Lower lobe of right lung (tissue), 2 donors: ENCODE measurements at regions not wholly inside any gene's neighbourhood (a gene's known extent, or its start where the extent isn't known, plus 50 kb on each side); places are given as distances from the start of the nearest gene placed in this dataset.

Experiments used
- ATAC-seq, 2 donors: fragments of 200-7000 bp; cut with Tn5 transposase; one replicate each; pipeline ENCODE4 v1.9.1; 2020 to 2022; ENCODE audit warnings: mild to moderate bottlenecking in 2 of 2, moderate library complexity in 2 of 2
- DNase-seq: peaks from one replicate; pipeline ENCODE4 v3.0.0-alpha.2; 2020
- H3K27ac ChIP-seq: fragments of 200-600 bp; one replicate; pipeline ENCODE4 v1.8.0; 2022
- H3K27me3 ChIP-seq: fragments of 200-600 bp; one replicate; pipeline ENCODE4 v1.8.0; 2022; ENCODE audit warnings: low read depth
- H3K36me3 ChIP-seq: fragments of 200-600 bp; one replicate; pipeline ENCODE4 v1.8.0; 2022; ENCODE audit warnings: mild to moderate bottlenecking
- H3K4me1 ChIP-seq: fragments of 200-600 bp; one replicate; pipeline ENCODE4 v1.8.0; 2022
- H3K4me3 ChIP-seq: fragments of 200-600 bp; one replicate; pipeline ENCODE4 v1.8.0; 2022; ENCODE audit warnings: mild to moderate bottlenecking
- H3K9me3 ChIP-seq: fragments of 200-600 bp; one replicate; pipeline ENCODE4 v1.8.0; 2022
- intact Hi-C: fragments of 100-400 bp; cut with DNase I; formaldehyde crosslinking; loops from one replicate; pipeline ENCODE4 v1.11.0; 2022
- TF ChIP-seq, protein P1 (sequence below): fragments of 200-600 bp; IDR thresholded peaks from one replicate; pipeline ENCODE4 v1.8.0; 2022; ENCODE audit warnings: antibody characterized with exemption, mild to moderate bottlenecking
- donor health status: DM: no; HTN: yes; CAD: no; lungs with severe emphysema.

DNA sequence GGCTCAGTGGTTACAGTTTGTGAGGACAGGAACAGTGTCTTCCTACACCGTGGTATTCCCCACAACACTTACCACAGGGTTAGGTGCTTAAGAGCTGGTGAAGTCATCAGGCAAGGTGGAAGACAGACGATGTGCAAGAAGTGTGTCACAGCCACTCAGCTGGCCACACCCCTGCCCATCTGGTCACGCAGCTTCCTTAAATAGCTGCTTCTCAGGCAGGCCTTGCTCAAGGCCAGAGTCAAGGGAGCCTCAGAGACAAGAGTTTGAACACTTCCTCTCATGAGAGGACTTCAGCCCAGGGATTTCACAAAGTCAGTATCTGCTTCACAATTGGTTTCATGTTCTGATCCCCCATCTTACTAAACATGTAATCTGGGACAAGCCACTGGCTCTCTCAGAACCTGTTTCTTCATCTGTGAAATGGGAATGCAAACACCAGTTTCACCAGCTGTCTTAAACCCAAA, 80.3 kb upstream of the FRY start:
- no peak overlapping the region for H3K4me3 ChIP-seq
- H3K9me3 ChIP-seq, result no peaks in the 10 kb centered on the region
- peak overlapping the region; percentile 40 for H3K27ac ChIP-seq
- no peaks in the 10 kb centered on the region for H3K36me3 ChIP-seq
- H3K27me3 ChIP-seq, result no peaks in the 10 kb centered on the region
- intact Hi-C loops, result no loop called here
- TF ChIP-seq, protein P1, sequence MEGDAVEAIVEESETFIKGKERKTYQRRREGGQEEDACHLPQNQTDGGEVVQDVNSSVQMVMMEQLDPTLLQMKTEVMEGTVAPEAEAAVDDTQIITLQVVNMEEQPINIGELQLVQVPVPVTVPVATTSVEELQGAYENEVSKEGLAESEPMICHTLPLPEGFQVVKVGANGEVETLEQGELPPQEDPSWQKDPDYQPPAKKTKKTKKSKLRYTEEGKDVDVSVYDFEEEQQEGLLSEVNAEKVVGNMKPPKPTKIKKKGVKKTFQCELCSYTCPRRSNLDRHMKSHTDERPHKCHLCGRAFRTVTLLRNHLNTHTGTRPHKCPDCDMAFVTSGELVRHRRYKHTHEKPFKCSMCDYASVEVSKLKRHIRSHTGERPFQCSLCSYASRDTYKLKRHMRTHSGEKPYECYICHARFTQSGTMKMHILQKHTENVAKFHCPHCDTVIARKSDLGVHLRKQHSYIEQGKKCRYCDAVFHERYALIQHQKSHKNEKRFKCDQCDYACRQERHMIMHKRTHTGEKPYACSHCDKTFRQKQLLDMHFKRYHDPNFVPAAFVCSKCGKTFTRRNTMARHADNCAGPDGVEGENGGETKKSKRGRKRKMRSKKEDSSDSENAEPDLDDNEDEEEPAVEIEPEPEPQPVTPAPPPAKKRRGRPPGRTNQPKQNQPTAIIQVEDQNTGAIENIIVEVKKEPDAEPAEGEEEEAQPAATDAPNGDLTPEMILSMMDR, result no peak
- H3K4me1 ChIP-seq, result peaks cover 20% of the 10 kb centered on the region
- peak; percentile 91 to 95 for ATAC-seq
- DNase-seq, result peak; percentile 94

DNA sequence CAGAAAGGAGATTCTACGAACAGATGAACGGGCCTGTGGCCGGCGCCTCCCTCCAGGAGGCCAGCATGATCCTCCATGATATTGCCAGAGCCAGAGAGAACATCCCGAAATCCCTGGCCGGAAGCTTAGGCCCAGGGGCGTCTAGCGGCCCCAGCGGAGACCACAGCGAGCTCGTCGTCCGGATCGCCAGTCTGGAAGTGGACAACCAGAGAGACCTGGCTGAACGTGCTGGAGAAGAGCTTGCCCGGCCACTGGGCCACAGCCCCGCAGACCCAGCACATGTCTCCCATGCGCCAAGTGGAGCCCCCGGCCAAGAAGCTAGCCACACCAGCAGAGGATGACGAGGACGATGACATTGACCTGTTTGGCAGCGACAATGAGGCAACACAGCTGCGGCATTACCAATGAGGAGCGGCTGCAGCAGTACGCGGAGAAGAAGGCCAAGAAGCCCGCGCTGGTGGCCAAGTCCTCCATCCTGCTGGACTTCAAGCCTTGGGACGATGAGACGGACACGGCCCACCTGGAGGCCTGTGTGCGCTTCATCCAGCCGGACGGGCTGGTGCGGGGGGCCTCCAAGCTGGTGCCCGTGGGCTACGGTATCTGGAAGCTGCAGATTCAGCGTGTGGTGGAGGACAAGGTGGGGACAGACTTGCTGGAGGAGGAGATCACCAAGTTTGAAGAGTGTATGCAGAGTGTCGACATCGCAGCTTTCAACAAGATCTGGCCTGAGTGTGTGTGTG, 78.8 kb upstream of the FRY start:
- TF ChIP-seq, protein P1, result no peak
- Histone ChIP-seq H3K4me1 (peaks cover 16% of the 10 kb centered on the region), H3K27ac (no peak overlapping the region), H3K9me3 (no peaks in the 10 kb centered on the region), H3K36me3 (no peaks in the 10 kb centered on the region), H3K4me3 (no peak overlapping the region), H3K27me3 (no peaks in the 10 kb centered on the region)
- ATAC-seq (no peak), DNase-seq (no peak)
- intact Hi-C loops, result no loop called here

DNA sequence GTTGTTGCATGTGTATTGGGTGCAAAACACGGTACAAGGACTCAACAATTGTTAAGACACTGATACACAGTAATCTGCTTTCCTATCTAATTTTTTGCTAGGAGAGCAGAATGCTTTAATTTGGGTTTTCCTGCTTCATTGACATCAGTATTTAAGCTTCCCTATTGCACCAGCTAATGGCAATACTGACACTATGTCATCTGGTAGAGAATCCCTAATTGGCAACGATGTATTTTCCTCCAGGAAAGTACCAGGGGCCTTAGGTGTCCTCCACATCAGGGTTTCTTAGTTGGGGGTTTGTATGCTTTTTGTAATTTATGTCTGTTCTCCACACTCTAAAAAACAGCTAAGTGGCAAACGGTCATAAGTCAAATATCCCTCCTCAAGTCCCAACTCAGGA, 76.5 kb upstream of the FRY start:
- peaks cover 15% of the 10 kb centered on the region for H3K4me1 ChIP-seq
- no peaks in the 10 kb centered on the region for H3K9me3 ChIP-seq
- ATAC-seq (no peak), DNase-seq (no peak)
- no peaks in the 10 kb centered on the region for H3K27me3 ChIP-seq
- H3K4me3 ChIP-seq, result no peak overlapping the region
- H3K27ac ChIP-seq, result no peak overlapping the region
- TF ChIP-seq, protein P1, result no peak
- intact Hi-C loops, result no loop called here
- no peaks in the 10 kb centered on the region for H3K36me3 ChIP-seq

DNA sequence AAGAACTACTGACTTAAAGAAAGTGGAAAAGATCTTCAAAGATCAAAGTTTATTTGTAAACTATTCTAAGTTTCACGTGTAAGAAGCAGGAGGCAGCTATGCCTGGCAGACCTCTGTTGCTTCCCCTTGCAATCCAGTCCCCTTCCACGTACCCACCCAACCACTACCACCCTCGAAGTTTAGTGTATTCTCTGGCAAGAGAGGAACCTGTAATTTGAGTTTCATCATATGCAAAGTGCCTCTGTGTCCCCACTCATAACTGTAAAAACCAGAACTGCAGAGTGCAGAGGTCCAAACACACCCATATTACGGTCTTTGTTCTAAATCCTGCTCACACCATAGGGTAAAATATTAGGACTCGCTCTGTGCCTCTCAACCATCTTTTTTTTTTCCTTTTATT, 75.8 kb upstream of the FRY start:
- H3K9me3 ChIP-seq, result no peaks in the 10 kb centered on the region

DNA sequence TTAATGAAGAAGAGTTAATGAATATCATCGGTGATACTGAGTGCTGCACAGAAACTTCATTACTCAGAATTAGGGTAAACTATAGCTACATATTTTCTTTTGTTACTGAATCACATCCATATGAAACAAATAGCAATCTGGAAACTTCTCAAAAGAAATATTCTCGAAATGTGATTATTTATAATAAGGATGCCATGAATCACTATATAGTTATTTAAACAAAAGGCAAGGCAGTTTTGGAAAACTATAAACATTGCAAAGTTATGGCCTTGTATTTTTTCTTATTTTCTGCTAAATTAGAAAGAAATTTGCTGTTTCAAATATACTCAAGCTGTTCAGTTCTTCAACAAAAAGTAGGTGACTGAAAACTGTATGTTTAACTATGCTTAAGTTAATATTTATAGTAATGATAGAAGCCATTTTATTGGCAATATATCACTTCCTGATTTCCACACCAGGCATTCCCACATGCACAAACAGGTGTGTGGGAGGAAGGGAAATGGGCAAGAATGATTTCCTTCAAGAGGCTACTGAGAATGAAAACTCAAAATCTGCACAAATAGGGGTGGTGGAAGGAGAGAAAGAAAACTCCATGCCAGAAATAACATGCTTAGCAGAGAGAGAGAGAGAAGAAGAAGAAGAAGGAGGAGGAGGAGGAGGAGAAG, 74.5 kb upstream of the FRY start:
- TF ChIP-seq, protein P1, result no peak
- no peaks in the 10 kb centered on the region for H3K27me3 ChIP-seq
- H3K36me3 ChIP-seq, result no peaks in the 10 kb centered on the region
- H3K9me3 ChIP-seq, result no peaks in the 10 kb centered on the region
- DNase-seq, result no peak
- no peaks in the 10 kb centered on the region for H3K4me1 ChIP-seq
- no peak for ATAC-seq
- H3K27ac ChIP-seq, result no peak overlapping the region
- no peak overlapping the region for H3K4me3 ChIP-seq
- intact Hi-C loops, result no loop called here

More for the DNA sequence above, 75.8 kb upstream of the FRY start:
- DNase-seq, result no peak
- Histone ChIP-seq H3K4me3 (no peak overlapping the region), H3K27me3 (no peaks in the 10 kb centered on the region), H3K27ac (no peak overlapping the region), H3K36me3 (no peaks in the 10 kb centered on the region), H3K4me1 (peaks cover 9% of the 10 kb centered on the region)
- TF ChIP-seq, protein P1, result no peak
- intact Hi-C loops, result no loop called here
- peak in 1 of 2 donors; percentile 41 for ATAC-seq
